ENCODE measurements at regions not wholly inside any gene's neighbourhood (a gene's known extent, or its start where the extent isn't known, plus 50 kb on each side); places are given as distances from the start of the nearest gene placed in this dataset.
"Not testable (repeated sequence)": the region's sequence is repeated elsewhere in the genome, so short reads cannot be mapped to it uniquely, and the experiment has no call there.

DNA sequence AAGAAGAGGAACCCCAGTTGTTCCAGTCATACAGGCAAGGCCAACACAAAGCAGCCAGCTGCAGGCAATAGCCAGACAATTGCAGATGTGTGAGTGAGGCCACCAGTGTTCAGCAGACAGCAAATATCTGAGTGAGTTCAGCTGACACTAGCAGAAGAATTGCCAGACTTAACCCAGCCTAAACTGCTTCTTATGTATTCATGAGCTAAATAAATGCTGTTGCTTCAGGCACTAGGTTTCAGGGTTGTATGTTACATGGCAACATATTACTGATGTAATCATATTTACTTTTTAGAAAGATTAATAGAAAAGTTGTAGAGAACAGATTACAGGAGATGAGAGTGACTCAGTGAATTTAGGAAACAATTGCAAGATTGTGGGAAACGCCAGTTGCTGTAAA, 129.8 kb upstream of the CHODL start:
- DNase-seq (ENCODE audit: low spot score) = peak; percentile 50

- DNase-seq (ENCODE audit: low spot score) = no peak
Observed at GRCh38 chr21:18104802-18105201, 139.8 kb upstream of the CHODL start.

DNA sequence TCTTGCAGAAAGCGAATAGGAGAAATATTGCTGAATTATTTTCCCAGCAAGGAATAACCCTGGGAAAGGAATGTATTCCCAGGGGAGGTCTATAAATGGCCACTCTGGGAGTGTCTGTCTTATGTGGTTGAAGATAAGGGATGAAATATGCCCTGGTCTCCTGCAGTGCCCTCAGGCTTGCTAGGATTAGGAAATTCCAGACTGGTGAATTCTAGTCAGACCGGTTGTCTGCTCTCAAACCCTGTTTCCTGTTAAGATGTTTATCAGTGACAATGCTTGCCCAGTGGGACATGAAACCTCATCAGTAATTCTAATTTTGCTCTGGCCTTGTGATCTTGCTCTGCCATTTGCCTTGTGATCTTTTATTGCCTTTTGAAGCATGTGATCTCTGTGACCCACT, 148.2 kb upstream of the CHODL start:
- DNase-seq (ENCODE audit: low spot score) = not testable (repeated sequence)

- DNase-seq (ENCODE audit: low spot score) = no peak
Observed at GRCh38 chr21:18089786-18090185, 154.8 kb upstream of the CHODL start.

DNA sequence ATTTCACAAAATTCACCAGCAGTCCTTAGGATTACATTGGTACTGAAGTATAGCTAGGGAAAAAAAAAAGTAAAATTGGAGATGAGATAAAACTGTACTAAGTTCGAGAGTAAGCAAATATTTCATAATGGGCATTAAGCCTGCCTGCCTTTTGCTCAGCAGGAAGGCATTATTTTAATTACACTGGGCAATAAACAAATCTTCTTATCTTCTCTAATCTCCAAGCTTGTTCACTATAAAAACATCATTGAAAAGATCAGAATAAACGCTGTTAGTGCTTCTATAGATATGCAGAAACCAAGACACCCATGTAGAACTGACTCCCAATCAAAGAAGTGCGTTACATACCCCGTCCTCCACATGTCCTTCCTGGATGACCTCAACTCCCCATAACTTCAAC, 174.2 kb upstream of the CHODL start:
- DNase-seq (ENCODE audit: low spot score) = no peak

GRCh38 chr21:18069875-18070274, 174.8 kb upstream of the CHODL start:
- DNase-seq (ENCODE audit: low spot score) = no peak

DNA sequence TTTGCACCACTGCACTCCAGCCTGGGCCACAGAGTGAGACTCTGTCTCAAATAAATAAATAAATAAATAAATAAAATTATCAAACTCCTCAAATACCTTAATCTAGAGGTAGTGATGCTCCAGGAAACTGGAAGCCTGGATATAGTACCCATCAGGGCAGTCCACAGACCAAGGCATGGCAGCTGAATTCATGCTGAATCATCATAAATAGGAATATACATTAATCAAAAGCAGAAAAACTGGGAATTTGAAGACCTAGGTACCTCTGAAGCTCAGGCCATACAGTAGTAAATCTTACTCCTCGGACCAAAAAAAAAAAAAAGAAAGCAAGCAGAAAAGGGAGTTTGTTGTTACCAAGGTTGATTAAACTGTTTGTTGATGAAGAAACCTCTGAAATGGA, 184.2 kb upstream of the CHODL start:
- no peak for DNase-seq (ENCODE audit: low spot score)

DNA sequence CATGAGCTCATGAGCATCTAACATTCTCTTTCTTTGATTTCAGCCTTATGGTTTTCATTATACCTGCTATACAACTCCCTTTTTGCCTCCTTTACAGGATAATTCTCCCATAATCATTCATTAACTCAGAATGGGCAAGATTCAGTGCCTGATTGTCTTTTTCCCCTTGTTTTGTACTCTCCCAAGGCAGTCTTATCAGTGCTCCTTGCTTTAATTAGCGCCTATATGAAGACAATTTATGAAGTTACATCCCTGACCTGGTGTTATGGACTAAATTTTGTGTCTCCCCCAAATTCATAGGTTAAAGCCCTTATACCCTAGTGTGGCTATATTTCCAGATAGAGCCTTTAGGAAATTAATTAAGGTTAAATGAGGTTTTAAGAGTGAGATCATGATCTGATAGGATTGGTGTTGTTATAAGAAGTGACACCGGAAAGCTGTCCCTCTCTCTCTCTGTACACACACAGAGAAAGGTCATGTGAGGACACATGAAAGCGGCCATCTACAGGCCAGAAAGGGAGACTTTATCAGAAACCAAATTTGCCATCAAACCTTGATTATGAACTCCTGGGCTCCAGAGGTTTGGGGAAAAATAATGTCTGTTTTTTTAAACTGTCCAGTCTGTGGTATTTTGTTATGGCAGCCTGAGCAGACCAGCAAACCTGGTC, 185.8 kb upstream of the CHODL start:
- no peak for DNase-seq (ENCODE audit: low spot score)

DNA sequence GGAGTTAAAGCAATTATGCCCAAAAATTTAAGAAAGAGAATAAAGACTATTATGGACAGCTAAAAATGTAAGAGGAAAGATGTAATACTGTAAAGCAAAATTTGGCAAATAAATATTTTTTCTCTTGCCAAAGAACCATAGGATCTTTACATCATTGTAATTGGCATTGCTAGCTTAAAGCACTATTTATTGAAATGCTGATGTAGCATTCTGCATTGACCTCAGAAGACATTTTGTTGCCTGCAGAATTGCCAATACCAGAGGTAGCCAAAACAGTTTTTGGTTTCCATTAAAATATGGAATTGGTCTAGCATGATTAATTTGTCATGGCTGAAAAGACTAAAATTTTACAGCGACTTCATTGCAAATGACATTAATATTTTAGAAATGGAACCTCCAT, 191.5 kb upstream of the CHODL start:
- DNase-seq (ENCODE audit: low spot score) = no peak

- no peak for DNase-seq (ENCODE audit: low spot score)
Observed at GRCh38 chr21:18049461-18049860, 195.2 kb upstream of the CHODL start.

- peak; percentile 42 for DNase-seq (ENCODE audit: low spot score)
Observed at GRCh38 chr21:18041012-18041411, 203.6 kb upstream of the CHODL start.

GRCh38 chr21:18030248-18030647, 211.1 kb upstream of the C21orf91 start:
- DNase-seq (ENCODE audit: low spot score) = no peak

DNA sequence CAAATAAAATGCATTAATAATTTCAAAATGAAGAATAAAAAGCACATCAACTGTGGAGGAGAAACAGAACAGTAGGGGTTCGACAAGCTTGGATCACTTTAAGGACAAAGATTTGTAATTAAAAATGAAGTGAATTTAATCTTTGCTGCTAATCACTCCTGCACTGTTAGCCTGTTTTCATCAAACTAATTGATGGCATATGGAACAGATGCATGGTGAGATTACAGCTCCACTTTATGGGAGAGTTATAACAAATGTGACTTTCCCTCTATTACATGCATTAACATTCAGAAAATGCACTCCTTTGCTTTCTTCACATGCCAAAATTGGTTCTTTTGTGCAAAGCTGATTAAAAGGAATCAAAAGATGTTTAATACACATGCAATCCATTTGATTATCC, 207.2 kb upstream of the C21orf91 start:
- DNase-seq (ENCODE audit: low spot score) = no peak

- DNase-seq (ENCODE audit: low spot score) = no peak
Observed at GRCh38 chr21:18023711-18024110, 204.6 kb upstream of the C21orf91 start.

- no peak for DNase-seq (ENCODE audit: low spot score)
Observed at GRCh38 chr21:18023157-18023556, 204.0 kb upstream of the C21orf91 start.

DNA sequence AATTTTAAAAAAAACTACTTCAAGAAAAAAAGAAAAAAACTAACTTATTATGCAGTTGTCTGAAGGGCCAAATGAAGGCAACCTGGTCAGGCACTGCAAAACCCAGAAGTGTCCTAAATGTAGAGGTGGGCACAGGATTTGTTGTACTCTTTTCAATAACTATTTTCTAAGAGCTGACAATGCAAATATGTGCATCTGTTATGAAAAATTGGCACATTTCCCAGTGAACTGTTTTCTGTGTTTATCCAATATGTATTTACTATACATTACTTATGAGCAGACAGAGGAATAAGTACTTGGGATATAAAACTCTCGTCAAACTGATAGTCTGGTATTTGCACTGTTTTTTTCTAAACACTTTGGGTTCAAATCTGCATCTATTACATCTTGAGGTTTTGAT, 188.0 kb upstream of the C21orf91 start:
- no peak for DNase-seq (ENCODE audit: low spot score)

- DNase-seq (ENCODE audit: low spot score) = no peak
Observed at GRCh38 chr21:18006691-18007090, 187.5 kb upstream of the C21orf91 start.

DNA sequence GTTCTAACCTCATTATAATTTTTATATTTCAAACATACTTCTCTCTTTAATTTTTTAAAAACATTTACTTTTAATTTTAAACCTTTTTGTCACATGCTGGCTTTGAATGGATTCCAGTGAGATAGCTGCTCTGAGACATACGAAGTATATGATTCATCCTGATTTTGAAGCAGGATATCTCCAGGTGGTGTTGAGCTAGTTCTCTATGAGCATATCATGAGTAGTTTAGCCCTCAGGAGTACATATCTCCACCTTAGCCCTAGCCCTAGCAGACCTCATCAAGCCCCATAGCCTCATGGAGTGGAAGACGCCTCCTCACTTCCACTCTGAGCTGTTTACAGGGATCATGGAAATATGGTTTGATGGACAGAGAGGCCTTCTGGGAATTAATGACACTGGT, 183.2 kb upstream of the C21orf91 start:
- DNase-seq (ENCODE audit: low spot score) = no peak

GRCh38 chr21:18000981-18001686, 182.0 kb upstream of the C21orf91 start:
- DNase-seq (ENCODE audit: low spot score) = no peak

DNA sequence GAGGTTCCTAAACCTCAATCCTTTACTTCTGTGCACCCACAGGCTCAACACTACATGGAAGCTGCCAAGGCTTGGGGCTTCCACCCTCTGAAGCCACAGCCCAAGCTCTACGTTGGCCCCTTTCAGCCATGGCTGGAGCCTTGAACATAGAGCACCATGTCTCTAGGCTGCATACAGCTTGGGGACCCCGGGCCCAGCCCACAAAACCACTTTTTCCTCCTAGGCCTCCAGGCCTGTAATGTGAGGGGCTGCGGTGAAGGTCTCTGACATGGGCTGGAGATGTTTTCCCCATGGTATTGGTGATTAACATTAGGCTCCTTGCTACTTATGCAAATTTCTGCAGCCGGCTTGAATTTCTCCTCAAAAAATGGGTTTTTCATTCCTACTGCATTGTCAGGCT, 179.4 kb upstream of the C21orf91 start:
- not testable (repeated sequence) for DNase-seq (ENCODE audit: low spot score)

DNA sequence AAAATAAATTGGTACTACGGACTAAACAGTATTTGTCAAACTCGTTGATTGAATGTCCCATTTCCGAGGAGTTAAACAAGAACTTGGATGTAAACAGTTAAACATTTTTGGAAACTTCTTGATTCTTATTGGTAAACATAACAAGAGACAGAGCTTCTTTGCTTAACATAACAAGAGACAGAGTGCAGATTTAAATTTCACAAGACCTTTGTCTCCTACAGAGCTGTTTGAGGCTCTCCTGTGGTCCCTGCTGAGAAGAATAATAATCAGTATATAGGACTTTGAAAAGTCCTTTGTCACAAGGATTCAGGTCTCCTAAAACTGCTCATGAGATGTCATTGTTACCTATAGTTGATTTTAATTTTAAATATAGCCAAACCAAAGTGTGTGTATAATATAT, 170.6 kb upstream of the C21orf91 start:
- DNase-seq (ENCODE audit: low spot score) = no peak

DNA sequence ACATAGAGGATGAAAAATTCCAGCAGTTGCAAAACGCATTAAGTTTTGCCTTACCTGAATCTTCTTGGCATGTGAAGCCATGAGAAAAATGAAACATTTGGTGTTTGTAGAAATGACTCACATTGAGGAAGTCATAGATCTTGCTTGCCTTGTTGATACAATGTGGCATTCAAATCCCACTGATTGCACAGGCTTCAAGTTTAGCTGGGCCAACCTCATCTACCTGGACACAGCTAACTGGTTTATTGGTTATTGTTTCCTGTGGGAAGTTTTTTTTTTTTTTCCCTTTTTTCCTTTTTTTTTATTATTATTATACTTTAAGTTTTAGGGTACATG, 168.9 kb upstream of the C21orf91 start:
- no peak for DNase-seq (ENCODE audit: low spot score)

DNA sequence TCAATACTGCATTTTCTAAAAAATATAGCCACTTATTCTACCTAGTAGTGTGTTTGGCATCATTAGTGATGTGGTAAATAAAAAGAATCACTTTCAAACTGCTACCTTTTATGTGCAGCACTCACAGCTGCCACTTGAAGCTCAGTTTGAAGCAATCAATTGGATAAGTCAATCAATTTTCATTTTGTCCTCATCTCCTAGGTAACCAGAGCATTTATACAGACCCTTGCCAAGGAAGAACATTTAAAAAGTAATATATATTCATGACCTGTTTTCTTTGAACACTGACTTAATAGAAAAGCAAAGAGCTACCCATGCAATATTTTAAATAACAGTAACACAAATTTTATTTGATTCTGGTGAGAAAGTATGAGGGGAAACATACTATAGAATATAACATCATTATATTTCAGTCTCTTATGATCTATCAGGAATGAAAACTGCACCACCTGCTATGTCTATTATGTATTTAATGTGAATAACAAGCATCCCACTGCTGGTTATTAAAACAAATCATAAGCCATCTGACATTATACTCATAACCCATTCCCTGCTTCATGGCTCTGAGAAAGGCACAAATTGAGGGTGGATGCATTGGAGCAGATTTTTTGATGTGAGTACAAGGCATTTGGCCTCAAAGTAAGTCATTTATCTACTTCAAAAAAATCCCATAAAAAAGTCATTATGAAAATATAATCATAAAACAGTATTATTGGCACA, 168.4 kb upstream of the C21orf91 start:
- no peak for DNase-seq (ENCODE audit: low spot score)
